CD4-positive, alpha-beta T cell treated with Interleukin-4 for 1 hour (primary cell): ENCODE measurements at regions not wholly inside any gene's neighbourhood (a gene's known extent, or its start where the extent isn't known, plus 50 kb on each side); places are given as distances from the start of the nearest gene placed in this dataset.

Experiments used
- DNase-seq, 2 donors: peaks; one replicate each; pipeline ENCODE4 v3.0.0-alpha.2; 2020 to 2022

DNA sequence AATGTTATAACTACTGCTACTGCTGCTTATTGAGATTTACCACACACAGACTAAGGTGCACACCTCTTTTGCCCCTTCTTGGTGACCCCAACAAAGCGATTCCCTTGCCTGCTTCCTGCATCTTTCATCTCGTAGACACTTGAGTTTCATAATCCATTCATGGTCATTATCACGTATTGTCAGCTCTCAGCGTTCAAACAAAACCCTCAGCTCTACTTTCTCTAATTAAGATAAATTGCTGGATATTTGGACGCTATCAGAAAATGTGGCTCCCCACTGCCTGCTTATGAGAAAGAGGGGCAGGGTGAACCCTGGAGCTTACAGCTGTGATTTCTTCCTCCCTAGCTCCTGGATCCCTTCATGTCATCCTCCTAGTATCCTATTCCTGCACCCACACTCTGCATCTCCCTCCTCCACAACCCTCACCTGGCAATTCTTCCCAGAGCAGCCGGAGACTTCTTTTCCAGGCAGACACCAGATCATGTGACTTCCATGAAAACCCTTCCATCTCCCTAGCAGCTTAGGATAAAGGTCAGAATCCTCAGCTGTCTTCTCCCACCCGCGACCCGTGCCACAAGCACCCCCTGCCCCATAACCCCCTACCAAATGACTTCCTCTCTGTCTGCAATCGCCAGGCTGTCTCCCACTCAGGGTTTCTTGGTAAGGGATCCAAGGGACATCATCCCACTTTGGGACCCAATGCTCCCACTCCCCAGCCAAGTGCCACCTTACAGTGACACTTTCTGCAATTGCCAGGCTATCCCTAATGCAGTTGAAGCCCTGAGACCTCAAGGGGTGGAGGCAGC, 146.5 kb downstream of the NSG2 start:
- no peak for DNase-seq

DNA sequence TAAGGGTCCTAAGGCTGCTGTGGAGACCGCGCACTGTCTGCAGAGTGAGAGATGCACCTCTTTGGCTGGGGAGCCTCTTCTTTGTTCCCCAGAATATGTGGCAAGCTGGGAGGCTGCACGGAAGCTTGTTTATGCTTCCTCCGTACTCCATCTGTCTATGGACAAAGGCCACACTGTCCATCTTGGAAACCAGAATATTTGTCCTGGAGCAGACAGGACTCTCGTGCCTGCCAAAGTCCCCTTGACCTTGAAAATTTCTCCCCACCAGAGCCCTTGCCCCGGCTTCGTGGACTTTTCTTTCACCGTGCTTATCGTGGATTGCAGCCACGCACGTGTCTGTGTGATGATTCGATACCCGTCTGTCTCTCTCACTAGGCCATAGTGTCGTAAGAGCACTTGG, 147.4 kb downstream of the NSG2 start:
- no peak for DNase-seq

DNA sequence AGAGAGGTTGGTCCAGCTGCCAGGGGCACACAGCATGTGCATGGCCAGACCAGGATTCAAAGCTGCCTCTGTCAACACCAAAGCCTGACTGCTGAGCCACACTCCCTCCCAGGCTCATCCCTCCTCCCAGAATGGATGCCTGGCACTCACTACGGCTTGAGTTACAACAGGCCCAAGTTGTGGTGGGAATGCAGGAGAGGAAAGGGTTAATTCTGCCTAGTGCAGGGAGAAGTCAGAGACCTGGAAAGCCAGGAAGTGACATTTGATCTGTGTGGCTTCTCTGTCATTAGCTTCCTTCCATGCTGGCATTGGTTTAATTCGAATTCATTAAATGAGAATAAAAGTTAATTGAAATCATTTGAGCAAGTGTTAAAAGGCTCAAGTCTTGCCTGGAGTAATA, 150.0 kb downstream of the NSG2 start:
- no peak for DNase-seq

DNA sequence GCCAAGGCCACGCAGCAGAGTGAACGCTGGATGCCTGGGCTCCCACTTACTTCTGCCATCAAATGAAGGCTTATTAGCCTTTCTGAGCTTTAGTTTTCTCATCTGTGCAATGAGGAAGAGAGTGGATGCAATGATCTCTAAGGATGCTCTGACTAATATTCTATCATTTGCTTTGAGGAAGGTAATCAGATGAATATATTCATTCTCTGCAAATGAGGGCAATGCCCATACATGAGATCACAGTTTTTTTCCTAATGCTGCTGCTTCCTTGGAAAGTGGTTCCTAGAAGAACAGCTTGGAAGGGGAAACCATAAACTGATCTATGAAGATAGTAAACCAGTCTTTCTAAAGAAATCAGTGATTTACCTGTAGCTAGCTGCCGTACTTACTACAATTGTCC, 152.4 kb downstream of the NSG2 start:
- no peak for DNase-seq

DNA sequence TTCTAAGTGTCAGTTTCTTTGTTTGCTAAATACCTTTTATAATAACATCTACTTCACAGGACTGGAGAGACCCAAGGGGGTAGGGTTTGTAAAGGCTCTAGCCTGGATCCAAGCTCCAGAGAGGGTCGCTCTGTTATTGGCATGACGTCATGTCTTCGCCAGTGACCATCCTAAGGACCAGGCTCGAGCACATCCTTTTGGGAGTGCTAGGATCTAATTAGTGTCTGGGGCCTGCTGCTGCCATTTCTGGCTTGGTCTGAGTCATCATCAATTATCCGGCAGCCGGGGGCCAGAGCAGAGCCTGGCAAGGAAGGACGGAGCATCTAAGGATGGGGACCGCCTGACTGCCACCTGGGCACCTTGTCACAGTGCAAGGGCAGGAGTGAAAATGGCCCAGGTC, 153.0 kb downstream of the NSG2 start:
- no peak for DNase-seq

DNA sequence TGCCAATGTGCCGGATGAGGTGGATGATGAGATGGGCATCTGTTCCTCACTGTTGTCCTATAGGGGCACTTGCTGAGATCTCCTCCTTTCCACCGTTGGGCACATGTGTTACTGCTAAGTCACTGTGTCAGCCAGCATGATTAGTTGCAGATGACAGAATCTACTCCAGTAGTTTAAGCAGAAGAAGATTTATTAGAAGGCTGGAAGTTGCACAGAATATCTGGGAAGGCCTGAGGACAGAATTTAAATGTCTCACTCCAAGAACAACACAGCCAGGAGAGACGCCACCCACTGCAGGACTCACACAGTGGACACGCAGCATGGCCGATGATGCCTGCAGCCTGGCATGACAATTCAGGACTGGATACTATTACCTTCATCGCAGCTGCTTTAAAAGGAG, 157.5 kb downstream of the NSG2 start:
- no peak for DNase-seq

DNA sequence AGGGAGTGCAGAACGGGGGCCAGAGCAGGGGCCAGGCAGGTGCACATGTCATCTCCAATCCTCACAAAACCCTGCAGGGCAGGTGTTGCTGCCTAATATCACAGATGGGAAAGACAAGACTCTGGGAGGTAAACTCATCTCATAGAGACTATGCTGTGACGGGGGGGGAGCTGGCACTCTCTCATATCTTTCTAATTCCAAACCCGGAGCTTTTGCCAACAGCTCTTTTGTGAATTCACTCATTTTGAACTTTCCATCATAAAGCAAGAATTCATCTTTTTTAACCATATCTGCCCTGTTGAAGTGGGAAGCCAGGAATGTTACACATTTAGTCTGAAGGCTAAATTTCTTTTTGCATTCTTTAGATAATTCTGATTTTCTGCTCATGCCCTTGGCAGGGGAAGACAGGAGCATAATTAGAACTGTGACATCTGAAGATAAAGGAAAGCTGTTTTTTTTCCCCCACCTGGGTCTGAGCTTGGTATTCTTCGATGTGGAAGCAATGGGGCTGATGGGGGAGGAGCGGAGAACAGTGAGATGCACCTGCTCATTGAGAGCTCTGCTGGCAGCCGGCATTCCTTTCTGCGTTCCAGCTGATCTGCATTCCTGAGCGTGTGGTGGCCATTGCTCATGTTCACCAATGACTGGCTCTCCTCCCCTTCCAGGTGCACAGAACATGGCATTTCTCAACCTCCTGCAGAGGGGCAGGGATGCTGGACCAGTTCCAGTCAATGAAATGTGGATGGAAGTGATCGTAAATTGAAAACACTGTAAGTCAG, 159.2 kb downstream of the NSG2 start:
- DNase-seq: no peak

DNA sequence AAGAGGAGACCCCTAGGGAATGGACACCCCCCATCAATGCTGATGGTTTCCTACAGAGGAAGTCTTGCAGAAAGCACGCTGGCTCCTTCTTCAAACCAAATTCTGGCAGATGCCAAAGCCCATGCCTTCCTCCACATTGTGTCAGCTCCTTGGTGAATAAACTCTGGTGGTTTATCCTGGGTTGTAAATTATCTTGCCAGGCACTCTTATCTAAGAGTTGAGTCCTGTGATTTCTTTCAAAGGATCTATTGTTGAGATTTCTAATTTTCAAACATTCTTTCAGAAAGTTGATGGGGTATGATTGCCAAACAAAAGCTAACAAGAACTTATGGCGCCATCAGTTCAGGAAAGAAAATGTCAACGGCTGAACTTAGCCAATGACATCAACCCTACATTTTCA, 160.4 kb downstream of the NSG2 start:
- no peak for DNase-seq

DNA sequence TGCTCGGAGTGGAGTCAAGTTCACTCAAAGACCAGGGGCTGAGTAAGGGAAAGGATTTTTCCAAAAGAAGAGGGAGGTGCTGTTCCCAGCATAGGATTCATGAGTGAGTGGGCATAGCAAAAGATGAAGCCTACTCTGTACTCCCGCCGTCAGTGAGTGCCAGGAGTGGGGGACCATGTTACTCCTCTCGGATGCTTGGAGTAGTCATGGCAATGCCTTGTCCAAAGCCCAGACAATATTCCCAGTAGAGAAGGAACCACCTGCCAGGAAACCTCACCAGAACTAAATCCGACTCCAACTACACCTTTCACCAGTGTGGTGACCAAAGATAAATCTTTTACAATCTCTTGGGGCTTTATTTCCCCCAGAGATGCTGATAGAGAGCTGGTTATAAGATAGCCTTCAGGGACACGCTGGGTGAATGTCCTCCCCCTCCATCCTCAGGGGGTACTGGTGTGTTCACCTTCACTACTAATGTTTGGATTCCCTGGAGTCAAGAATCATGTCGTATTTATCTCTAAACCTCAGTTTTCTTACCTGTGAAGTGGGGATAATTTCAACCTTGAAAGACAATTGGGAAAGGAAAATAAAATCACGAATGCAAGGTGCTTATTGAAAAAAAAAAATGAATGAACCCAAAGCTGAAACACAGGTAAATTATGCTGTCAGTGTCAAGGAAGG, 165.2 kb downstream of the NSG2 start:
- DNase-seq: no peak

DNA sequence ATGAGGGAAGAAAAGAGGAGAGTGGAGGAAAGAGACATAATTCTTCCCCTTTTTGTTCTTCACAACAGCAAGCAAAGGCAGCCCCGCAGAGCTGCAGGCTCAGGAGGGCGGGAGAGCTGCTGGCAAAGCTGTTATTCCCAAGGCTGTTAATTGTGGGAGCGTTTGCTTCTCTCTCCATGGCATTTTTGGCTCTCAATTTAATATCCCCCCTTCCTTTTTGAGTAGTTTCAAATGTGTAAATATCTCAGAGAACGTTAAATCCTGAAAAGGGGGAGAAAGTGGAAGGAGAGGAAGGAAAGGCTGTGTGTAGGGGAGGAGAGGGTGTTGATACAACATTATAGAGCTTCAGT, 165.7 kb downstream of the NSG2 start:
- no peak for DNase-seq

DNA sequence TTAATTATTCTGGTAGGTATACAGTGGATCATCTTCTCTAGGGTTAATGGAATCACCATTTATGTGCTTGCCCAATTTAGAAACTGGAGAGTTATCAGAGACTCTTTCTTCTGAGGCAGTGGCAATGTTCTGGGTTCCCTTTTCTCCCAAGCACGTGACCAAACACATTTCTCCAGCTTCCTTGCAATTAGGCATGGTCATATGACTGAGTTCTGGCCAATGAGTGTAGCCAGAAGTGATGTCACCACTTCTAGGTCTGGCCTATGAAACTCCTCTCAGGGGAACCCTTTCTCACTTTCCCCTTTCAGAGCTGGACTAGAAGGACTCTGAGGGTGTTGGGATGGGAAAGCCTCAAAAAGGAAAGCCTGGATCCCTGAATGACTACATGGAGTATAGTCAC, 172.0 kb downstream of the NSG2 start:
- DNase-seq: no peak

DNA sequence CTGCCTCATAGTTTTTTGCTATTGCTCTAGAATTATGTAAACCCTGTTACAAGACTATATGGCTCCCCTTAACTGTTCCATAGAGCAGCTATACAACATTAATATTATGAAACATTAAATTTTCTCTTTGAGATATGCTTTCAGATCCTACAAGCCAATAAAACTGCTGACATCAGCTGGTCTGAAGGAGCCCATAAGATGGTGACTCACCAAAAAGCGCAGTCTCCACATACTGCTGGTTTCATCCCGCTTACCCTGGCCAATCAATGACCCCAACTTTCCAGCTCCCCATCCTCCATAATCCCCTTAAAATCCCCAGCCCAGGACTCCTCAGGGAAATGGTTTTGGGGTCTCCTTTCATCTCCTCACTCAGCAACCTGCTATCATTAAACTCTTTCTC, 172.7 kb downstream of the NSG2 start:
- no peak for DNase-seq

DNA sequence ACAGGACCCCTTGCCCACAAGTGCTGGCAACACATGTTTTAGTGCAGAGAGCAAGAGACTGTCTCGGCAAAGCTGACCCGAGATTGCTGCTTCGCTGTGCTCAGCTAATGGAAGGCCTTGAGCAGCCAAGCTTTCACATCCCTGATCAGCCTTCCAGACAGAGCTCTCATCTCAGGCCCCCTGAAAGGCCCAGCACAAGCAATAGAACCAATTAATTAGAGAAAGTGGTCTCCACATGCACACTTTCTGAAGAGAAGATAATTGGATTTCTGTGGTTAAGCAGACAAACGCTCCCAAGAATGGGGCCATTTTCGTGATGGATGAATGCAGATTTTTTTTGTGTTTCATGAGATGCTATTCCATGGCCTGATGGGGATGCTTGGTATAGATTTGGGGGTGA, 174.9 kb downstream of the NSG2 start:
- DNase-seq: no peak

DNA sequence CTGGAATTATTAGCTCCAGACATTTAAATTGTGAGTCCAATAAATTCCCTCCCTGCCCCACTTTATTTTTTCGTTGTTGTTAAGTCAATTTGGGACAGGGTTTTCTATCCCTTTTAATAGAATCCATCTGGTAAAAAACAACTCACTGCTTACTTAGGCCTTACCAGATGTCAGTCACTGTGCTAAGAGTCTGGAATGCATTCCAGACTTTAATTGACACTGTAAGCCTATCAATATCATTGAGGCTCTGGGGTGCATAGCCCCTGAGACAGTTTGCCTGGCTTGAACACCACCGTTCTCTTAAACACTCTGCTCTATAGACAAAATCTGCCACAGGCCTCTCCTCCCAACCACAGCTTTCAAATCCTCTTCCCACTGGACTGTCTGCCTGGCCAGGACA, 175.9 kb downstream of the NSG2 start:
- DNase-seq: no peak

DNA sequence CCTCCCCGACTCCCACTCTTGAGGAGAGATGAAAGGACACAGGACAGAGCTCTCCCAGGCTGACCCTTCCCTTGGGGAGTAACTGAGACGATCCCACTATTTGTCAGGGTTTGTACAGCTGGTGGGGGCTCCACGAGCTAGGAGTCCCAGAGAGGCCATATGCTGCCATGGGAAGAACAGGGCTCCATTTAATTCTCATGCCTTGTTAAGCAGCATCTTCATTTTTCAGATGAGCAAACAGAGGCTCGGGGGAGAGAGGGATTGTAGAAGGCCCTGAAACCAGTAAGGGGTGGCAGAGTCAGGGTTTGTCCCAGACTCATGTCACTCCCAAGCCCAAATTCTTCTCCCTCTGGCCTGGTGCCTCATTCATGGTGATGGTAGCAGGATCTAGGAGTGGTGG, 176.4 kb downstream of the NSG2 start:
- no peak for DNase-seq

DNA sequence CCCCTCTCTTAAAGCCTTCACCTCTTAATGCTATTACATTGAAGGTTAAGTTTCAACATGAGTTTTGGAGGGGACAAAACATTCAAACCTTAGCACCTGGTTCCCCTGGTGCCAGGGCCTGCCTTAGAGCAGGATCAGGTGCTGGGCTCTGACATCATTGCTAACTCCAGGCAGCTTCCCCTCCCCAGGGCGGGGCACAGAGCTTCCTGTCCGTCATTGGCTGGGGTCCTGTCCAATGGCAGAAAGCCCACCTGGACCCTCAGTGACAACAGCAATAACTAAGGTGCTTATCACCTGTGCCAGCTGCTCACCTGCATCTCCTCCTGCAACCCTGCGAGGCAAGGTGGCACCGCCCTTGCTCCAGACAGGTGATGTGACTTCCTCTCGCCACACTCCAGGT, 177.4 kb downstream of the NSG2 start:
- DNase-seq: no peak

DNA sequence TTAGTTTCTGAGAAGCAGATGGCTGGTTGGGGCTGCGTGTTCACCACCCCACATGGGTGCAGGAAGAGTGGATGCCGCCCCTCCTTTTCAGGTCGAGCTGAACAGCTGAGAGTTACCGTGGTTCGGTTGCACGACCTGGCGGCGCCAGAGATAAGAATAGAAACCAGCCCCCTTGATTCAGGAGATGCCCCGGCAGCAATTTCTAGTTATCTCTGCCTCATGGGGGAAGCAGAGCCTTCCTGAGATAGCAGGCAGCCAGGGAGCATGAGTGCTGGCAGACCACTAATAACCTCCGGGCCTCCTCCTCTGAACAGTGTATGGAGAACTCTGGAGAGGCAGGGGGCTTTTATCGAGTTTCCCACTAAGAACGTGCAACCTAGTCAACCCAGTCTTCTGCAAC, 177.8 kb downstream of the NSG2 start:
- DNase-seq: no peak

DNA sequence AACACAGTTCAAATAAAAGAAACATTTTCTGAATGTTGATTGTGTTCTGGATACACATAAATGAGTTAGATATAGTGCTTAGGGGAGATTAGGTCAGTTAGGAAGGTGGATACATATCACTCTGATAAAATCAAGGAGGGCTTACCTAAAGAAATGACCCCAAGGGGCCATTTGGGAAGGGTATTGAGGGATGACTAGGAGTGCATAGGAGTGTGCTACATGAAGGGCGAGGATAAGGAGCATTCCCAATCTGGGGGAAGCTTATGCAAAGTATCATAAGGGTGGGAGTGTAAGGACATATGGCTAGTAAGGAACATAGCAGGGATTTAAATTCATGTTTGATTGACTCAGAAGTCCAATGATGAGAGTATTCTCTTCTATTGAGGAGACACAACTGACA, 183.6 kb downstream of the NSG2 start:
- DNase-seq: no peak

DNA sequence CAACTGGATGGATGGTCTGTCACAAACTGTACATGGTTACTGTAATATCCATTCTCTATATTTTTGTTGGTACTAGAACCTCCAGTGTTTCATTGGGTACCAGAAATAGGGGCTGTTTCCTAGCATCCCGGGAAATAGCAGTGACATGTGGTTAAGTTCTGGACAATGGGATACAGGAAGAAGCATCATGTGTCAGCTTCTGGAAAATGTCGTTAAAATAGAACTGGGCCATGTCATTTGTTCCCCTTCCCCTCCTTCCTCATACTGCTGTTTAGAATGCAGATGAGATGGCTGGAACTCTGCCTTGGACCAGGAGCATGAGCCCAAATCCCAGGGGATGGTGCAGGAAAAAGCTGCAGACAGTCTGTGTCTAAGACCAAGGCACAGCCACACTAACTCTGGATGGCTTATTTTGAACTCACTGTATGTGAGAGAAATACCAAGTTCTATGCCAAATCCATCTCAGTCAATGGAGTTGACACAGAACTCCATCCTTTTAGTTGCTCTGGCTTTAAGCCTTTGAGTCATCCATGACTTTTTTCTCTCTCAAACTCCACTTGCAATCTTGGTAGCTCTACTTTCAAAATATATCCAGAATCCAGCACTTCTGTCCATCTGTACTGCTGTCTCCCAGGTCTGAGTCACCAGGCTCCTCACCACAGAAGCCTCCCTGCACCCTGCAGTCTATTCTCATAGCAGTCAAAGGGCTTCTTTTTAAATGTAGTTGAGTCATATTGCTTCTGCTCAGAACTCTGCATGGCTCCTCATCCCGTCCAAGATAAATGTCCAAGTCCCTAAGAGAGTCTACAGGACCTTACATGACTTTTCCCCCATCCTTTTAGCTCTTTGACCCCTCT, 184.2 kb downstream of the NSG2 start:
- no peak for DNase-seq

DNA sequence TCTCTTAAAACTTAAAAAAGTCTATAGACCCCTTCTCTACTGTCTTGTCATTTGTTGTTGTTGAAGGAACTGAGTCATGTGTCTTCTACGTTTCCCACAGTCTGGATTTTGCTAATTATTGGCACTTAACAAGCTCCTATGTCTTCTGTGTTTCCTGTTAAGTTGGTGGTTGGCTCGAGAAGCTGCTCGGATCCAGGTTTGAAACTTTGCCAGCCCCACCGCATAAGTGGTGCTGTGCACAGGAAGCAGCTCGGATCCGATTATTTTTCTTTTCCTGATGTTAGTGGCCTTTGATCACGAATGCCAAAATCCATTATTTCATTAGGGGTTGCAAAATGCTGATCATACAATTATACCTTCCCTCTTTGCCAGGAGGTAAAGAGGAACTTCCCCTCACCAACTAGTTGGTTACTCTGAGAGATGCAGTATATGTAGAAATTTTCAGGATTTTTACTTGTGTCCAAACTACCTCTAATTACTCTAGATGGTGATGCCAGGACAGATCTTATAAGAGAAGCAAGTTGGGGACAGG, 186.5 kb downstream of the NSG2 start:
- no peak for DNase-seq

DNA sequence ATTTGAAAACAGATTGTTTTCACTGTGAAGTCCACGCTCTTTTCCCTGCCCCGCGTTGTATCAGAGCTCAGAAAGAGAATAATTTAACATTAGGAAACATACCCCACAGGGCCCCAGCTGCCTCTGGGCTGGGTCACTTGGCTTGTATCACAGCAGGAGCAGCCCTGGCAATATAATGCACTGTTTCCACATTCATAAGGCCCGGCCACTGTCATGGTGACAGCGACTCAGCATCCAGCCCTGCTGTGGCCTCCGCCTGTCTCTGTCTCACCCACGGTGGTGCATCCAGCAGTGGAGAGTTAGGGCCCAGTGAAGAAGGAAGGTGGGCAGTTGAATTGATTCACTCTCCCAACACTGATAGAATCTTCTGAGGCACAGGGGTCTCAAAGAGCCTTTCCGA, 188.9 kb downstream of the NSG2 start:
- DNase-seq: no peak

DNA sequence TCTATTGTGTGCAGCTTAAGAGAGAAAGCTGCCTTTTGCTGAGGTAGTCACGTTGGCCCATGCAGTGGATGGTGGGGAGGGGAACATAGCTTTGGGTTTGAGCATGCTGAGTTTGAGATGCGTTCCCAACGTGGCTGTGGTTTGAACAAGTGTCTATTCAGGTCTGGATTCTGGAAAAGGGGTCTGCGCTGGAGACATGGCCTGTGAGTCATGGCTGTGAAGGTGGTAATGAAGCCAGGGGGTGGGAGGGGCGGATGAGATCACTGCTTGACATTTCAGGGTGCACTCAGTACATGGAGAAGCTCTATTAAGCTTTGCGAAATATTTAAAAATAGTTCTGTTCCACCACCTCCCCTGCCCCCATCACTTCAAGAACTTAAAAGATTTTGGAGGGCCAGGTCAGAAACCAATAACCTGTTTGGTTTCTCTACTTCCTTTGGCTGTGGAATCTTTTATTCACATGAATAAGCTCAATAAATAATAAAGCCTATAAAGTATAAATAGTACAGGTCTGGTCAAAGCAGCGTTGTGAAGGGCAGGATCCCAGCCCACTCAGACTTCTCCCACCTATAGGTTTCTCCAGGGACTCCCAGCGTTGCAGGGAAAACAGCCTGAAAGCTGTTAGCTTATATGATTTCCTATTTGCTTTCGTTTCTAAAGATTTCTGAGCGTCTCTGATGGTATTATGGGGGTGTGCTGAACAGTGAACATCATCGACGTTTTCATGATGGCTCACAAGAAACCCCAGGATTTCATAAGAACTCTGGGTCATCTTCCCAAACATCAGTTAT, 189.9 kb downstream of the NSG2 start:
- DNase-seq: no peak
